Loucy (cell line): ENCODE measurements at regions not wholly inside any gene's neighbourhood (a gene's known extent, or its start where the extent isn't known, plus 50 kb on each side); places are given as distances from the start of the nearest gene placed in this dataset.

ENCODE experiments used
- H2AFZ ChIP-seq: fragments of 200-600 bp; sonication (generic); 2 replicates; pipeline ENCODE4 v1.6.0; 2016; ENCODE audit warnings: antibody characterized with exemption, mild to moderate bottlenecking, low read length, moderate library complexity
- H3F3A ChIP-seq: fragments of 200-600 bp; 2 replicates; pipeline ENCODE4 v1.6.0; 2016; ENCODE audit warnings: antibody characterized with exemption, low read depth, mild to moderate bottlenecking
- H3K27me3 ChIP-seq: fragments of 200-600 bp; sonication (generic); 2 replicates; pipeline ENCODE4 v1.6.1; 2014; ENCODE audit warnings: low read length, mild to moderate bottlenecking; ENCODE audit not compliant: insufficient read depth, poor library complexity, severe bottlenecking
- H3K36me3 ChIP-seq: fragments of 200-600 bp; sonication (generic); 2 replicates; pipeline ENCODE4 v1.6.1; 2016; ENCODE audit warnings: low read length; ENCODE audit not compliant: insufficient read depth
- H3K4me1 ChIP-seq: fragments of 200-600 bp; sonication (generic); 2 replicates; pipeline ENCODE4 v1.5.1; 2014; ENCODE audit warnings: low read length, mild to moderate bottlenecking; ENCODE audit not compliant: insufficient read depth, poor library complexity, severe bottlenecking
- H3K4me2 ChIP-seq: fragments of 200-600 bp; sonication (generic); 2 replicates; pipeline ENCODE4 v1.6.0; 2014; ENCODE audit warnings: antibody characterized with exemption, low read length, low read depth, mild to moderate bottlenecking; ENCODE audit not compliant: poor library complexity, severe bottlenecking
- H3K4me3 ChIP-seq: fragments of 200-600 bp; sonication (generic); 2 replicates; pipeline ENCODE4 v1.5.1; 2014; ENCODE audit warnings: low read length, mild to moderate bottlenecking, mixed read lengths; ENCODE audit not compliant: poor library complexity, severe bottlenecking
- H3K79me2 ChIP-seq: fragments of 200-600 bp; sonication (generic); 2 replicates; pipeline ENCODE4 v1.6.1; 2014; ENCODE audit warnings: low read length; ENCODE audit not compliant: insufficient read depth
- H3K9ac ChIP-seq: fragments of 200-600 bp; sonication (generic); 2 replicates; pipeline ENCODE4 v1.6.0; 2014; ENCODE audit warnings: mild to moderate bottlenecking, low read depth, low read length, moderate library complexity; ENCODE audit not compliant: poor library complexity, severe bottlenecking
- H3K9me2 ChIP-seq: fragments of 200-600 bp; sonication (generic); replicated peaks from 2 replicates; pipeline ENCODE4 v1.6.1; 2016; ENCODE audit warnings: low read depth, low read length, mixed read lengths
- H3K9me3 ChIP-seq: fragments of 200-600 bp; sonication (generic); 2 replicates; pipeline ENCODE4 v1.6.1; 2014; ENCODE audit warnings: mild to moderate bottlenecking, antibody characterized with exemption, low read length, low read depth; ENCODE audit not compliant: insufficient read depth
- H4K20me1 ChIP-seq: fragments of 200-600 bp; sonication (generic); 2 replicates; pipeline ENCODE4 v1.6.0; 2014; ENCODE audit warnings: antibody characterized with exemption, low read length, mild to moderate bottlenecking; ENCODE audit not compliant: insufficient read depth, poor library complexity, severe bottlenecking
- EZH2phosphoT487 ChIP-seq: fragments of 200-600 bp; IDR thresholded peaks from 2 replicates; pipeline ENCODE4 v1.6.1; 2018; ENCODE audit warnings: antibody characterized with exemption, mild to moderate bottlenecking, moderate library complexity, borderline replicate concordance
- TF ChIP-seq, protein P1 (sequence below): fragments of 200-600 bp; sonication (generic); conservative IDR thresholded peaks from 2 replicates; pipeline ENCODE4 v1.5.1; 2014; ENCODE audit warnings: mild to moderate bottlenecking, antibody characterized with exemption, low read length

DNA sequence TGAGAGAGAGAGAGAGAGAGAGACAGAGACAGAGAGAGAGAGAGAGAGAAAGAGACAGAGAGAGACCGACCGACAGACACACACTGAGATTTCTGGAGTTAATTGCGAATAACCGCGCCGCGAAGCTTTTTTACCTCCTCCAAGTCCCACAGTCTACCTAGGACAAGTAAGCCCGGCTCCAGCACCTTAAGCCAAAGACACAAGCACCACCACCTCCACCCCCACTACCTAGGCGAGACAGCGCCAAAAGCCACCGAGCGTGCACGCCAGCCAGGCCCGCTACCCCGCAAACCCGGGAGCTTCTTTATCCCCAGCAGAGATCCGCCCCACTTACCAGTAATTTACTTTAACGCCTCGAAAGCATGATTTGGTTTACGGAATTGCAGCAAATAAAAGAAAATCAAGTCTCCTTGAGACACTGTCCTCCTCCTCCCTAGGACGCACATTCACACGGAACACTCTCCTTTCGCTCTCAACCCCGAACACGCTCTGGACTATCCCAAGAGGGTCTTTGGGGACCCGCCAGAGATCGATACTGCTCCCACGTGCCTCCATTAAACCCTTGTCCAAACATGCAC, 649.6 kb upstream of the DIPK2B start:
- Histone ChIP-seq H3K9me3 (no peaks in the 10 kb centered on the region), H3K4me1 (peaks cover 3% of the 10 kb centered on the region), H3K9ac (peak overlapping the region; percentile 72), H3F3A (no peaks in the 10 kb centered on the region), H4K20me1 (no peaks in the 10 kb centered on the region), H3K79me2 (peaks cover 21% of the 10 kb centered on the region; the same call in 1 of the 2 replicates), H3K27me3 (no peaks in the 10 kb centered on the region), H3K9me2 (no peaks in the 10 kb centered on the region), H3K36me3 (no peaks in the 10 kb centered on the region), H3K4me2 (peak overlapping the region; percentile 93), H3K4me3 (peak overlapping the region; percentile 80), H2AFZ (peak overlapping the region; percentile 72)
- no peak for TF ChIP-seq EZH2phosphoT487
- TF ChIP-seq, protein P1, sequence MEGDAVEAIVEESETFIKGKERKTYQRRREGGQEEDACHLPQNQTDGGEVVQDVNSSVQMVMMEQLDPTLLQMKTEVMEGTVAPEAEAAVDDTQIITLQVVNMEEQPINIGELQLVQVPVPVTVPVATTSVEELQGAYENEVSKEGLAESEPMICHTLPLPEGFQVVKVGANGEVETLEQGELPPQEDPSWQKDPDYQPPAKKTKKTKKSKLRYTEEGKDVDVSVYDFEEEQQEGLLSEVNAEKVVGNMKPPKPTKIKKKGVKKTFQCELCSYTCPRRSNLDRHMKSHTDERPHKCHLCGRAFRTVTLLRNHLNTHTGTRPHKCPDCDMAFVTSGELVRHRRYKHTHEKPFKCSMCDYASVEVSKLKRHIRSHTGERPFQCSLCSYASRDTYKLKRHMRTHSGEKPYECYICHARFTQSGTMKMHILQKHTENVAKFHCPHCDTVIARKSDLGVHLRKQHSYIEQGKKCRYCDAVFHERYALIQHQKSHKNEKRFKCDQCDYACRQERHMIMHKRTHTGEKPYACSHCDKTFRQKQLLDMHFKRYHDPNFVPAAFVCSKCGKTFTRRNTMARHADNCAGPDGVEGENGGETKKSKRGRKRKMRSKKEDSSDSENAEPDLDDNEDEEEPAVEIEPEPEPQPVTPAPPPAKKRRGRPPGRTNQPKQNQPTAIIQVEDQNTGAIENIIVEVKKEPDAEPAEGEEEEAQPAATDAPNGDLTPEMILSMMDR, result no peak

DNA sequence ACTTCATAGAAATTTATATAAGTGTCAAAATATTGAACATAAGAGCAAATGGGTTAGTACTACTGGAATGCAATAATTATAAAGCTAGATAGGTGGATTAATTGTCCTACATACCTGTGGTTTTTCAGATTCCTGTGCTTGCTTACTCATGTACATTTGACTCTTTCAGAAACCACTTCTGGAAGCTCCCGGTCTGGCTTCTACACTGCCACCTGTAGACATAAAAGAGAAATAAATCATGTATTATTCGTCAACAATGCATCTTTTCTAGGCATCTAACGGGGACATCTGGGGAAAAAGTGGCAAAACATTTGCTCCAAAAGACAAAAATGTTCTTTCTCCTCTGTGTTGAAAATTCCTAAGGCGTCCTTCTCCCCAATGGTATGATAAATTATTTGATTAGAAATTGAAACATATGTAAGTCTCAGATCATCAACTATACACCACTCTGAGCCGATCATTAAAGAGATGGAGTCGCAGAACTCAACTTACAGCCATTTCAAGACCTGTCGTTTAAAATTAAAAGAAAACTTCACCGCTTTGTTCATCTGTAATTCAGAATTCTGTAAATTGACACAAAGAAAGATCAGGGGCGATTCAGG, 648.7 kb upstream of the DIPK2B start:
- Histone ChIP-seq H3K9me3 (no peaks in the 10 kb centered on the region), H3K36me3 (no peaks in the 10 kb centered on the region), H3K9ac (peak overlapping the region; percentile 72), H3K4me1 (peaks cover 3% of the 10 kb centered on the region), H4K20me1 (no peaks in the 10 kb centered on the region), H3K79me2 (peaks cover 21% of the 10 kb centered on the region; the same call in 1 of the 2 replicates), H3F3A (no peaks in the 10 kb centered on the region), H3K27me3 (no peaks in the 10 kb centered on the region), H3K4me3 (peak overlapping the region; percentile 80), H3K4me2 (peak overlapping the region; percentile 93), H3K9me2 (no peaks in the 10 kb centered on the region), H2AFZ (peak overlapping the region; percentile 54; the same call in 1 of the 2 replicates)
- TF ChIP-seq, protein P1, result peak; percentile 53
- TF ChIP-seq EZH2phosphoT487, result no peak

DNA sequence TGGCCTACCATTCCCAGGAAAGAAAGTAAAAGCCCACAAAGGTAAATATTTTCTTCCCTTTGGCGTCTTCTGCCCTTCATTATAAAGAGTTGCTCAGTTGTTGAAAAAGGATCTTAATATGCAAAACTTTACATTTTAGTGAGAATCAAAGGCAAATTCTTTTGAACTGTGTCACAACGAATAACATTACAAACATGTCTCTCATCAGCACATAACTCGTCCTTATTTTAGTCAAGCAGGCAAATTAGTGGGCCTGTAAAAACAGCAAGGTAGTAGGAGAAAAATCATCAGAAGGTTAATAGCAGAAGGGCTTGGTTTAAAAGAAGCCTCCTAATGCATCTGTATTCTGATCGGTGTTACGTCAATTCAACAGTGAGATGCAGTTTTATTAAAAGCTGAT, 647.3 kb upstream of the DIPK2B start:
- Histone ChIP-seq H3K79me2 (peaks cover 21% of the 10 kb centered on the region; the same call in 1 of the 2 replicates), H4K20me1 (no peaks in the 10 kb centered on the region), H3K4me1 (peaks cover 3% of the 10 kb centered on the region), H3K9me3 (no peaks in the 10 kb centered on the region), H2AFZ (no peak overlapping the region), H3F3A (no peaks in the 10 kb centered on the region), H3K4me3 (no peak overlapping the region), H3K36me3 (no peaks in the 10 kb centered on the region), H3K4me2 (peak overlapping the region; percentile 24), H3K27me3 (no peaks in the 10 kb centered on the region), H3K9me2 (no peaks in the 10 kb centered on the region), H3K9ac (no peak overlapping the region)
- TF ChIP-seq, protein P1, result no peak
- no peak for TF ChIP-seq EZH2phosphoT487
